GM18873 (cell line): ENCODE measurements at regions not wholly inside any gene's neighbourhood (a gene's known extent, or its start where the extent isn't known, plus 50 kb on each side); places are given as distances from the start of the nearest gene placed in this dataset.
"Not testable (repeated sequence)": the region's sequence is repeated elsewhere in the genome, so short reads cannot be mapped to it uniquely, and the experiment has no call there.

ENCODE experiments used
- ATAC-seq: cut with Tn5 transposase; IDR thresholded peaks from one replicate; pipeline ENCODE4 v1.9.1; 2021; ENCODE audit warnings: mild to moderate bottlenecking, moderate library complexity, moderate number of reproducible peaks; ENCODE audit not compliant: unreplicated experiment, low FRiP score

DNA sequence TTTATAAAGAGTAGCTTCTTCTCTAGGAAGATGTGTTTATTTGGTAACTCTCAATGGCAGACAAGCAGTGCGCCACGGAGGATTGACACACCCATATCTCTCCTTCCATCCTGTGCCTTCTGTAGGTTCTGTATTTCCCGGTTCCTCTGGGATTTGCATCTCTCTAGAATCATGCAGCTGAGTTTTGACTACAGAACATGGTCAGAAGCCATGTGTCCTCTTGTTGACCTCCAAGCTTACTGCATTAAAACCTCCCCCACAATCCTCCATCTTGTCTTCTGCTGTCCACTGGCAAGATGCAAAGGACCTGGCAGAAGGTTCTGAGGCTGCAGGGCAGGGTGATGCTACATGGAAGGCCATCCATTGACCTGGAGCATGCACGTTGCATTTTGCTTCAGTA, 482.0 kb downstream of the DMRT2 start:
- ATAC-seq = no peak

DNA sequence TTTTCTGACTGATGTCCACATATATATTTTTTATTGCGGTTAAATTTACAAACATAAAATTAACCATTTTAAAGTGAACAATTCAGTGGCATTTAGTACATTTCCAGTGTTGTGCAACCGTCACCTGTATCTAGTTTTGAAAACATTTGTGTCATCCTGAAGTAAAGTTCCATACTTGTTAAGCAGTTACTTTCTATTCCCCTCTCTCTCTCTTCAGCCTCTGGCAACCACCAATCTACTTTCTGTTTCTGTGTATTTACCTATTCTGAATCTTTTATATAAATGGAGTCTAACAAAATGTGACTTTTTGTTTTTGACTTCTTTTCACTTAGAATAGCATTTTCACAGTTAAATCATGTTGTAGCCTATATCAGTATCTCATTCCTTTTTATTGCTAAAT, 480.1 kb upstream of the SMARCA2 start:
- ATAC-seq = no peak

GRCh38 chr9:1535599-1535998, 479.5 kb upstream of the SMARCA2 start:
- ATAC-seq = no peak

- no peak for ATAC-seq
Observed at GRCh38 chr9:1536522-1537170, 478.5 kb upstream of the SMARCA2 start.

DNA sequence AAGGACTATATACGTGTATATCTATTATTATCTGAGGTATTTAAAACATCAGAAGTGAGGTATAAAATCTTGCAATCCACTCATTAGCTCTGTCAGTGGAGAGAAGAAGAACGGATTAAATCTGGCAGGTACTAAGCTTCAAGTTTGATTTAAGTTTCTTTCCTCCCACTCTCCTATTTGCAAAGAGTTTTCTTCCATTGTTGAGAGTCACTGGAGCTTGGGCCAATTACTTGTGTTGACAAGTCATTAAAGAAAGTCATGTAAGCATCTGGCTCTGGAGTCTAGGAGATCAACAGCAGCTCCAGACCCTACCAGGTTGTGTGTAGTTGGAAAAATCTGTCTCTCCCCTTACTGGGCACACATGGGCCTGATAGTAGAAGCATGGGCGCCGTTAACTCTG, 476.8 kb upstream of the SMARCA2 start:
- ATAC-seq = no peak

DNA sequence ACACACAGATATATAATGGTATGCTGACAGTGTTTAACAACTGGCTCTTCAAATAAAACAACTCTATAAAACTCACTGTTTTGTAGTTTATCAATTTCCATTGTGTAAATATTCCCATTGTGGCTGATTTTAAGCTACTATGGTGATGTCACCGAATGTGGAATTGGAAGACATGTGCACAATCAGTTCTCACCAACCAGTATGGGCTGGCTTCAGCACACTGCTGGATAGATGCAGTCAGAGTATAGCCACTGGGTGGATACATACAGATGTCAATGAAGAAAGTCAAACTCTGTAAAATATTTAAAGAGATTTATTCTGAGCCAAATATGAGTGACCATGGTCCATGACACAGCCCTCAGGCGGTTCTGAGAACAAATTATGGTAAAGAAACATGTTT, 475.9 kb upstream of the SMARCA2 start:
- ATAC-seq = no peak

GRCh38 chr9:1550636-1551035, 464.5 kb upstream of the SMARCA2 start:
- no peak for ATAC-seq

- no peak for ATAC-seq
Observed at GRCh38 chr9:1554081-1555035, 460.8 kb upstream of the SMARCA2 start.

DNA sequence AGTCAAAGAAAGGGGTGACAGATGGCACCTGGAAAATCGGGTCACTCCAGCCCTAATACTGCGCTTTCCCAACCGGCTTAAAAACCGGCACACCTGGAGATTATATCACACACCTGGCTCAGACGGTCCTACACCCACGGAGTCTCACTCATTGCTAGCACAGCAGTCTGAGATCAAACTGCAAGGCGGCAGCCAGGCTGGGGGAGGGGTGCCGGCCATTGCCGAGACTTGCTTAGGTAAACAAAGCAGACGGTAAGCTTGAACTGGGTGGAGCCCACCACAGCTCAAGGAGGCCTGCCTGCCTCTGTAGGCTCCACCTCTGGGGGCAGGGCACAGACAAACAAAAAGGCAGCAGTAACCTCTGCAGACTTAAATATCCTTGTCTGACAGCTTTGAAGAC, 456.5 kb upstream of the SMARCA2 start:
- not testable (repeated sequence) for ATAC-seq

DNA sequence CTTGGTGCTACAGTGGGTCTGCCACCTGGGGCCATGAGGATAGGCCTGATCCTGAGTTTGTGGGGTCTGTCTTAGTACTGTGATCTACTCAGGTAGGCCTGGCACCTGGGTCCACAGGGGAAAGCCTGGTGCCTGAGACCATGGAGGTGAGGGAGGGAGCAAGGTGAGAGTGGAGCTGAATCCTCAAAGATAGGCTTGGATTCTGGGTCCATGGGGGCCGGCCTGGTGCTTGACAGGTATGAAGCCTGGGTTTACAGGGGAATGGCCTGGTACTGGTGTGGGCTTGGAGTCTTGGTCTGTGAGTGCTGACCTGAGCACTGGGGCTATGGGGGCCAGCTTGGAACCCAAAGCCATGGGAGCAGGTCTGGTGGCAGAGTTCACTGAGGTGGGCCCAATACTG, 439.2 kb upstream of the SMARCA2 start:
- ATAC-seq = no peak

GRCh38 chr9:1580215-1580614, 434.9 kb upstream of the SMARCA2 start:
- peak; percentile 90 for ATAC-seq

DNA sequence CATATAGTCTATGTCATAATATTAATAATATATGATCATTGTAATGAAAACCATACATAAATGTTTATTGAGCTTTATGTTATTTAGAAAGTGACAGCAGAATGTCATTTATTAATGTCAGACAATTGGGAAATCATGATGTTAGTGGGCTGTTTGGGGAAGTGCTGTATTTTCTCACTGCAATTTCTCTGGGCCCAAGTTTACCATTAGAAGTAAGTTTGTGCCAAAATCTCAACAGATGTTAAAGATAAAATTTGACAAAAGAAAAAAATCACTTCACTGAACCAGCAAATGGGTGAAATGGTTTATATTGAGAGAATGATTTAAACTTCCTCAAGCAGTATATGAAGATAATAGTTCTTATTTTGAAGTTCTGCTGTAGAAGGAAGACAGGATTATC, 433.2 kb upstream of the SMARCA2 start:
- ATAC-seq = no peak

GRCh38 chr9:1591310-1591709, 423.8 kb upstream of the SMARCA2 start:
- ATAC-seq = no peak

- ATAC-seq = no peak
Observed at GRCh38 chr9:1598270-1598669, 416.9 kb upstream of the SMARCA2 start.

- ATAC-seq = no peak
Observed at GRCh38 chr9:1599961-1600360, 415.2 kb upstream of the SMARCA2 start.

- peak; percentile 79 for ATAC-seq
Observed at GRCh38 chr9:1604942-1605560, 410.1 kb upstream of the SMARCA2 start.

DNA sequence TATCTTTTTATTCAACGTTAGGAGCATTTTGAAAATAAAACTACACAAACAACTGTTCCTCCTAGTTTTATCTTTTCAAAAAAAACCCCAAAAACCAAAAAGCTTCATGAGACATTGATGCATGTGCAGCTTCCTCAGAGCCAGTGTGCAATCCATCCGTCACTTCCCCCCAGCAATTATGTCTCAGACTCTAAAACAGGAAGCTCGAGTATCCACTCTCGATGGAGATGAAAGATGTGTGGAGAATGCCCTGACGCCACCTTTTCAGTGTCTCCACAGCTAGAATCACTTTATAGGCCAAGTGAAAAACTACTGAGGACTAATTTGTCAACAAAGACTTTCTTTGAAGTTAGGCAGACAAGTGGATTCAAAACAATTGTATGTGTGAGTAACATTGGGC, 408.9 kb upstream of the SMARCA2 start:
- ATAC-seq = no peak

GRCh38 chr9:1612886-1613285, 402.3 kb upstream of the SMARCA2 start:
- ATAC-seq = no peak

- ATAC-seq = no peak
Observed at GRCh38 chr9:1617419-1617818, 397.7 kb upstream of the SMARCA2 start.

- no peak for ATAC-seq
Observed at GRCh38 chr9:1619915-1620710, 395.0 kb upstream of the SMARCA2 start.

DNA sequence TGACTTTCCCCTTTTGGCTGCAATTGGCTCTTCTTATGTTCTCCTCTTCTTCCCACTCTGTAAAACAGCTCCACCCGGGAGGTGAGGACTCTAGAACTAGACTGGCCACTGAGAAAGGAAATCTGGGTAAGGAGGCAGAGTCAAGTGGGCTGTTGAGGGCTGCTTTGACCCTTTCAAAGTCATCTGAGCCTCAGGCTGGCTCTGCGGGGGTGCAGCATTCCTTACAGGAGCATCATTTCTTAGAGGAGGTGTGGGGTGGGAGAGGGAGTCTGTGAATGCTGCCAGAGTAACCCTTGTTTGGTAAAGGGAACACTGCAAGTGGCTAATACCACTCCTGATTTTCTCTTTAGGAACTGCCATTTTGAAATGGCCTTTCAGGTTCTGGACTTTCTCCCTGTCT, 377.7 kb upstream of the SMARCA2 start:
- ATAC-seq = no peak
